ENCODE measurements at regions not wholly inside any gene's neighbourhood (a gene's known extent, or its start where the extent isn't known, plus 50 kb on each side); places are given as distances from the start of the nearest gene placed in this dataset.

DNA sequence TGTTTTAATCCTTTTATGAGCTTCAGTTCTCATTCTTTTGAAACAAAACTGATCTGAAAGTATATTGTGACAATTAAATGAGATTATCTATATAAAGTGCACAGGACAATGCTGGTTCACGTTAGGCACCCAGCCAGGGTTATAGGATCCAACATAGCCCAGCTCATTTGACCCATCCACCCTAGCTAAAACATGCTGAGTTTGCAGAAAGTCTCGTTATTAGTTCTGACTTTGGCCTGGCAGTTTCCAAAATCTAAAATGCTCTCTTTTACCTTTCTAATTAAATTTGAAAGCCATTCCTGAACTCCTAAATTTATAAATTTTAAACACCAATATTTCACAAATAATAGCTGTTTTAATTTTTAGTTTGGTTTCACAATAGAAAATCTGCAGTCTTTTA lies 131.9 kb upstream of the PTPRD start:
- WGBS, 2 donors (ENCODE audit: low coverage in 1 of 2): 61 to 82% methylated on average over 2 of the region's 2 CpGs
- Histone ChIP-seq H3K4me1 (no peaks in the 10 kb centered on the region), H3K4me3 (no peak overlapping the region), H3K27ac (no peak overlapping the region), H3K9me3 (no peaks in the 10 kb centered on the region), H3K36me3 (no peaks in the 10 kb centered on the region), H3K27me3 (no peaks in the 10 kb centered on the region)
- no peak for ATAC-seq
- TF ChIP-seq EP300 (IDR thresholded peaks at IDR 0.05) (no peak), POLR2A (IDR thresholded peaks at IDR 0.05) (no peak), POLR2AphosphoS5 (IDR thresholded peaks at IDR 0.05) (no peak)
- TF ChIP-seq, protein P1, sequence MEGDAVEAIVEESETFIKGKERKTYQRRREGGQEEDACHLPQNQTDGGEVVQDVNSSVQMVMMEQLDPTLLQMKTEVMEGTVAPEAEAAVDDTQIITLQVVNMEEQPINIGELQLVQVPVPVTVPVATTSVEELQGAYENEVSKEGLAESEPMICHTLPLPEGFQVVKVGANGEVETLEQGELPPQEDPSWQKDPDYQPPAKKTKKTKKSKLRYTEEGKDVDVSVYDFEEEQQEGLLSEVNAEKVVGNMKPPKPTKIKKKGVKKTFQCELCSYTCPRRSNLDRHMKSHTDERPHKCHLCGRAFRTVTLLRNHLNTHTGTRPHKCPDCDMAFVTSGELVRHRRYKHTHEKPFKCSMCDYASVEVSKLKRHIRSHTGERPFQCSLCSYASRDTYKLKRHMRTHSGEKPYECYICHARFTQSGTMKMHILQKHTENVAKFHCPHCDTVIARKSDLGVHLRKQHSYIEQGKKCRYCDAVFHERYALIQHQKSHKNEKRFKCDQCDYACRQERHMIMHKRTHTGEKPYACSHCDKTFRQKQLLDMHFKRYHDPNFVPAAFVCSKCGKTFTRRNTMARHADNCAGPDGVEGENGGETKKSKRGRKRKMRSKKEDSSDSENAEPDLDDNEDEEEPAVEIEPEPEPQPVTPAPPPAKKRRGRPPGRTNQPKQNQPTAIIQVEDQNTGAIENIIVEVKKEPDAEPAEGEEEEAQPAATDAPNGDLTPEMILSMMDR (IDR thresholded peaks at IDR 0.05): no peak

DNA sequence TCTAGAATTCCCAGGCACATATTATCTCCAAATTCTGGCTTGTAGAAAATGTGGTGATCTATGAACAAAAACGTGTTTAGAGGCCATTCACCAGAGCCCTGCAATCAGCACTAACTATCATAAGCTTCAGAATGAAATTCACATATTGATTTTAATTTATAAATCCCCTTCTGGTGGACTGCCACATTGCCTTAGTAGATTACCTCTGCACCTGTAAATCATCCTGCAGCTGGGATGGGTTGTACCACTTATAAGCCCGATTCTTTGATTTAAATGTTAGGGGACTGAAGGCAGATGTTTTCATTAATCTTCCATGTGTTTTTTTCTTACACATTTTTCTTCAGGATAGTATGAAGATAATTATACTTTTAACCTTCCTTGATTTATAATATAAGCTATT lies 140.7 kb upstream of the PTPRD start:
- Histone ChIP-seq H3K27me3 (no peaks in the 10 kb centered on the region), H3K4me1 (no peaks in the 10 kb centered on the region), H3K9me3 (peaks cover 0 to 4% (median 0%) of the 10 kb centered on the region in 3 donors), H3K27ac (no peak overlapping the region), H3K36me3 (no peaks in the 10 kb centered on the region), H3K4me3 (no peak overlapping the region)
- ATAC-seq: no peak
- TF ChIP-seq POLR2AphosphoS5 (IDR thresholded peaks at IDR 0.05): no peak
- no peak for TF ChIP-seq POLR2A (IDR thresholded peaks at IDR 0.05)
- TF ChIP-seq EP300 (IDR thresholded peaks at IDR 0.05): no peak
- TF ChIP-seq, protein P1 (IDR thresholded peaks at IDR 0.05): no peak
- WGBS, 2 donors (ENCODE audit: low coverage in 1 of 2): 23 to 30% methylated on average over 2 of the region's 2 CpGs

DNA sequence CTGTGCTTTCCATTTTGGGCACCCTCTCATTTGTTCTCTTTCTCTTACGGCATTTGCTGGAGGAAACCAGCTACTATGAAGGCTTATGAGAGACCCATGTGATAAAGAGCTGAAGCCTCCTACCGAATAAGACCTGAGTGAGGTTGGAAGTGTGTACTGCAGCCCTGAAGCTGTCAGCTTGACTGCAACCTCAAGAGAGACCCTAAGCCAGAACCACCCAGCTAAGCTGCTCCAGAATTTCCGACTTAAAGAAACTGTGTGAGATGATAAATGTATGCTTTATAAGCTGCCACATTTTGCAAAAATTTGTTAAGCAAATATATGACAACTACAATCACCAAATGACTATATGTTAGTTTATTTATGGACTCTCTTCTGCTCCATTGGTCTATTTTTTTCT lies 151.7 kb upstream of the PTPRD start:
- H3K27me3 ChIP-seq: no peaks in the 10 kb centered on the region
- H3K27ac ChIP-seq: no peak overlapping the region
- WGBS, 2 donors (ENCODE audit: low coverage in 1 of 2): 35 to 60% methylated on average over 2 to 3 of the region's 3 CpGs
- no peaks in the 10 kb centered on the region for H3K36me3 ChIP-seq
- H3K4me1 ChIP-seq: no peaks in the 10 kb centered on the region
- no peak overlapping the region for H3K4me3 ChIP-seq
- ATAC-seq: no peak
- no peak for TF ChIP-seq EP300 (IDR thresholded peaks at IDR 0.05)
- TF ChIP-seq, protein P1 (IDR thresholded peaks at IDR 0.05): no peak
- no peak for TF ChIP-seq POLR2AphosphoS5 (IDR thresholded peaks at IDR 0.05)
- no peak for TF ChIP-seq POLR2A (IDR thresholded peaks at IDR 0.05)
- no peaks in the 10 kb centered on the region for H3K9me3 ChIP-seq

DNA sequence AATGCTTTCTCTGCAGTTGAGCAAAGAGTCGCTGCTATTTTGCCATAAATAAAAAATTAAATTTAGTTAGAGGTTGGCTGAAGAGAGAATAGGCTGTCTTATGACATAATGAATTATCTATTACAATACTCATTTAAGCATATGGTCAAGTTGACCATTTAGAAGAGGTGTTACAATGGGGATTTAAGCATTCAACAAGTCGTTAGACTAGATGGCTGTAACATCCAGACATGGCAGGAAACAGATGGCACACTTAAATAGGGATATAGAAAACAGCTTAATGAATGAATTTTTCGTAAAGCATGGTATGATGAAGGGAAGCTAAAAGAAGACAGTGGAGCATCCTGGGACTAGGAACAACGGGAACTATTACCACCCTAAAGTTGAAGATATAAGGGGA lies 160.3 kb upstream of the PTPRD start:
- 66% methylated on average over 3 to 4 of the region's 4 CpGs for WGBS, 2 donors (ENCODE audit: low coverage in 1 of 2)
- Histone ChIP-seq H3K27ac (no peak overlapping the region), H3K36me3 (no peaks in the 10 kb centered on the region), H3K9me3 (no peaks in the 10 kb centered on the region), H3K4me1 (no peaks in the 10 kb centered on the region), H3K27me3 (no peaks in the 10 kb centered on the region), H3K4me3 (no peak overlapping the region)
- TF ChIP-seq EP300 (IDR thresholded peaks at IDR 0.05) (no peak), POLR2AphosphoS5 (IDR thresholded peaks at IDR 0.05) (no peak), POLR2A (IDR thresholded peaks at IDR 0.05) (no peak)
- TF ChIP-seq, protein P1 (IDR thresholded peaks at IDR 0.05): no peak
- no peak for ATAC-seq

DNA sequence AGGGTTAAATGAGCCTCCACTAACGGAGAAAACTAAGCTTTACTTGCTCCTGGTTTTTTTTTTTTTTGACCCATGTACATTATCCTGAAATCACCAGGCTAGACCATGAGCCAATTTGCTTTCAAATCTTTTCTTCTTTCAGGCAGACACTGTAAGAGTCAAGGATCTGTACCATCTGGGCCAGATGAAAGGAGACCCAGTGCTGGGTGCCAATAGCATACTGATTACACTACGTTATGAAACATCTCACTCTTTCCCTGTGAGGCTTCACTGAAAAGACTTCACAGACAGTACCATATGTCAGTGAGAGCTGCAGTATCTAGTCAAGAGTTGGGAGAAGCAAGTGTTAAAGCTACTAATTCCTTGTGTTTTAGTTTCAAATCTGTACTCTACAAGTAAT lies 161.2 kb upstream of the PTPRD start:
- TF ChIP-seq POLR2AphosphoS5 (IDR thresholded peaks at IDR 0.05): no peak
- H3K27me3 ChIP-seq: no peaks in the 10 kb centered on the region
- no peak overlapping the region for H3K4me3 ChIP-seq
- 35 to 57% methylated on average over 2 of the region's 2 CpGs for WGBS, 2 donors (ENCODE audit: low coverage in 1 of 2)
- ATAC-seq: no peak
- no peaks in the 10 kb centered on the region for H3K36me3 ChIP-seq
- H3K27ac ChIP-seq: no peak overlapping the region
- H3K9me3 ChIP-seq: peaks cover 0 to 6% (median 0%) of the 10 kb centered on the region in 3 donors
- H3K4me1 ChIP-seq: no peaks in the 10 kb centered on the region

Measured in gastroesophageal sphincter (tissue), 4 donors.